ENCODE measurements at regions not wholly inside any gene's neighbourhood (a gene's known extent, or its start where the extent isn't known, plus 50 kb on each side); places are given as distances from the start of the nearest gene placed in this dataset.

DNA sequence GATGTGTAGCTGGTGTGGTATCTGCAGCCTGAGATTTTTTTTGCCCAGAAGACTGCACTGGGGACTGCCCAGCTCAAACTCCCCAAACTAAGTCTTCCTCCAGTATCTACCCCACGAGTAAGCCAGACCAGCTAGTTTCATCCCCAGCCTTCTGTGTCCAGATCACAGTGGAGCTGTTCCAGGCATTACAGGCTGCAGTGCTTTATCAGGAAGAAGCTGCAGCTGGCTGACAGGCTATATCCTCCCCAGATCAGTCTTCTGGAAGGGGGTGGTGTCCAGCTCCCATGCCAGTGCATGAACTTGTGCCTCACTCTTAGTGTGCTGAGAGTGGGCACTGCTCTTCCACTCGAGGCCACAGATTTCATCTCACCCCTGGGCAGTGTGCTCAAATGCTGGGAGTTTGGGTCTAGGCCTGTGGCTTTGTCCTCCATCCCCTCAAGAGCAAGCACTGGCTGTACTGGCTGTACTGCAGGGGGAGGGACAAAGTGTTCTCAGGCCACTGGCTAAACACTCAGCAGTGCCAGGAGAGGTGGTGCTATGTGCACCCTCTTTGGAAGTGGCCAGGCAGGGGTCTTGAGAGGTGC is 679.1 kb upstream of the COBL start:
- H3K4me1 Mint-ChIP-seq (ENCODE audit: low read depth, unreplicated experiment) = no peaks in the 10 kb centered on the region
- H3K9ac ChIP-seq (ENCODE audit: low read length) = no peak overlapping the region
- no peak for FAIRE-seq
- no peak overlapping the region for H2AFZ ChIP-seq (ENCODE audit: low read depth, low read length)
- no peak overlapping the region for H3K4me3 Mint-ChIP-seq (ENCODE audit: unreplicated experiment)
- no peaks in the 10 kb centered on the region for H3K36me3 ChIP-seq (ENCODE audit: insufficient read depth, low read length)
- no peaks in the 10 kb centered on the region for H3K79me2 ChIP-seq (ENCODE audit: insufficient read depth, low read length)
- no peaks in the 10 kb centered on the region for H3K36me3 Mint-ChIP-seq (ENCODE audit: low read depth, unreplicated experiment)
- no peaks in the 10 kb centered on the region for H3K9me3 ChIP-seq (ENCODE audit: insufficient read depth, low read depth, low read length)
- no peak for DNase-seq (ENCODE audit: low read depth)
- peaks cover 4% of the 10 kb centered on the region for H3K27me3 Mint-ChIP-seq (ENCODE audit: low read depth, unreplicated experiment)
- no peak overlapping the region for H3K4me2 ChIP-seq (ENCODE audit: low read length)
- TF ChIP-seq EZH2 (IDR thresholded peaks at IDR 0.05; ENCODE audit: insufficient read depth, low read length) = no peak
- no peak for TF ChIP-seq CTCF (IDR thresholded peaks at IDR 0.05; ENCODE audit: insufficient read depth, low read depth, low read length)
- no peak overlapping the region for H3K27ac ChIP-seq (ENCODE audit: low read depth, low read length)
- no peak overlapping the region for H3K4me3 ChIP-seq (ENCODE audit: insufficient read depth, low read depth, low read length)
- H3K4me1 ChIP-seq (ENCODE audit: insufficient read depth, low read length) = no peaks in the 10 kb centered on the region
- no peak overlapping the region for H3K27ac Mint-ChIP-seq (ENCODE audit: unreplicated experiment)
- H3K9me3 Mint-ChIP-seq (ENCODE audit: unreplicated experiment) = peaks cover 6% of the 10 kb centered on the region
- no peaks in the 10 kb centered on the region for H4K20me1 ChIP-seq (ENCODE audit: insufficient read depth, low read length)
- no peaks in the 10 kb centered on the region for H3K27me3 ChIP-seq (ENCODE audit: insufficient read depth, low read length)

- Histone ChIP-seq H2AFZ (ENCODE audit: low read depth, low read length) (no peak overlapping the region), H3K4me3 (ENCODE audit: insufficient read depth, low read depth, low read length) (no peak overlapping the region), H3K9ac (ENCODE audit: low read length) (no peak overlapping the region), H4K20me1 (ENCODE audit: insufficient read depth, low read length) (no peaks in the 10 kb centered on the region), H3K4me2 (ENCODE audit: low read length) (no peak overlapping the region), H3K36me3 (ENCODE audit: insufficient read depth, low read length) (no peaks in the 10 kb centered on the region), H3K9me3 (ENCODE audit: insufficient read depth, low read depth, low read length) (no peaks in the 10 kb centered on the region), H3K27ac (ENCODE audit: low read depth, low read length) (no peak overlapping the region), H3K27me3 (ENCODE audit: insufficient read depth, low read length) (no peaks in the 10 kb centered on the region), H3K79me2 (ENCODE audit: insufficient read depth, low read length) (no peaks in the 10 kb centered on the region), H3K4me1 (ENCODE audit: insufficient read depth, low read length) (no peaks in the 10 kb centered on the region)
- DNase-seq (ENCODE audit: low read depth) = no peak
- no peak for FAIRE-seq
- H3K9me3 Mint-ChIP-seq (ENCODE audit: unreplicated experiment) = no peaks in the 10 kb centered on the region
- H3K27ac Mint-ChIP-seq (ENCODE audit: unreplicated experiment) = no peak overlapping the region
- H3K4me1 Mint-ChIP-seq (ENCODE audit: low read depth, unreplicated experiment) = no peaks in the 10 kb centered on the region
- H3K36me3 Mint-ChIP-seq (ENCODE audit: low read depth, unreplicated experiment) = no peaks in the 10 kb centered on the region
- TF ChIP-seq EZH2 (IDR thresholded peaks at IDR 0.05; ENCODE audit: insufficient read depth, low read length) (no peak), CTCF (IDR thresholded peaks at IDR 0.05; ENCODE audit: insufficient read depth, low read depth, low read length) (no peak)
- peaks cover 1% of the 10 kb centered on the region for H3K27me3 Mint-ChIP-seq (ENCODE audit: low read depth, unreplicated experiment)
- H3K4me3 Mint-ChIP-seq (ENCODE audit: unreplicated experiment) = no peak overlapping the region
Observed at GRCh38 chr7:51982653-51983052, 666.0 kb upstream of the COBL start.

GRCh38 chr7:51980812-51981211 is 664.2 kb upstream of the COBL start:
- no peak overlapping the region for H3K27ac ChIP-seq (ENCODE audit: low read depth, low read length)
- H3K27me3 ChIP-seq (ENCODE audit: insufficient read depth, low read length) = no peaks in the 10 kb centered on the region
- no peaks in the 10 kb centered on the region for H3K36me3 ChIP-seq (ENCODE audit: insufficient read depth, low read length)
- Mint-ChIP-seq H3K9me3 (ENCODE audit: unreplicated experiment) (no peaks in the 10 kb centered on the region), H3K4me1 (ENCODE audit: low read depth, unreplicated experiment) (no peaks in the 10 kb centered on the region), H3K27ac (ENCODE audit: unreplicated experiment) (no peak overlapping the region), H3K4me3 (ENCODE audit: unreplicated experiment) (no peak overlapping the region), H3K36me3 (ENCODE audit: low read depth, unreplicated experiment) (no peaks in the 10 kb centered on the region), H3K27me3 (ENCODE audit: low read depth, unreplicated experiment) (peaks cover 1% of the 10 kb centered on the region)
- H3K79me2 ChIP-seq (ENCODE audit: insufficient read depth, low read length) = no peaks in the 10 kb centered on the region
- TF ChIP-seq CTCF (IDR thresholded peaks at IDR 0.05; ENCODE audit: insufficient read depth, low read depth, low read length) = no peak
- no peak for TF ChIP-seq EZH2 (IDR thresholded peaks at IDR 0.05; ENCODE audit: insufficient read depth, low read length)
- DNase-seq (ENCODE audit: low read depth) = no peak
- H3K4me1 ChIP-seq (ENCODE audit: insufficient read depth, low read length) = no peaks in the 10 kb centered on the region
- no peak overlapping the region for H3K4me3 ChIP-seq (ENCODE audit: insufficient read depth, low read depth, low read length)
- H3K4me2 ChIP-seq (ENCODE audit: low read length) = no peak overlapping the region
- H4K20me1 ChIP-seq (ENCODE audit: insufficient read depth, low read length) = no peaks in the 10 kb centered on the region
- FAIRE-seq = no peak
- H2AFZ ChIP-seq (ENCODE audit: low read depth, low read length) = no peak overlapping the region
- no peak overlapping the region for H3K9ac ChIP-seq (ENCODE audit: low read length)
- no peaks in the 10 kb centered on the region for H3K9me3 ChIP-seq (ENCODE audit: insufficient read depth, low read depth, low read length)

Data from astrocyte (in vitro differentiated cells and primary cell).